GM12891 (cell line): ENCODE measurements at regions not wholly inside any gene's neighbourhood (a gene's known extent, or its start where the extent isn't known, plus 50 kb on each side); places are given as distances from the start of the nearest gene placed in this dataset.

Experiments used
- DNase-seq: peaks from one replicate; pipeline ENCODE4 v3.0.0; 2011; ENCODE audit warnings: low spot score; ENCODE audit not compliant: insufficient read length
- FAIRE-seq: peaks from 2 replicates; lab custom pipeline; 2011; peaks lifted over from hg19 to GRCh38; lab: Jason Lieb, UNC
- PAX5 ChIP-seq: IDR thresholded peaks from 2 replicates; pipeline ENCODE4 v1.6.1; 2011; ENCODE audit warnings: low read length, moderate library complexity, mild to moderate bottlenecking; ENCODE audit not compliant: insufficient read depth, severe bottlenecking
- POLR2A ChIP-seq: IDR thresholded peaks from 2 replicates; pipeline ENCODE4 v1.6.1; 2011; ENCODE audit warnings: low read depth, low read length, control low read depth
- POLR2AphosphoS5 ChIP-seq: IDR thresholded peaks from 2 replicates; pipeline ENCODE4 v1.6.1; 2011; ENCODE audit warnings: low read depth, low read length, control low read depth
- POU2F2 ChIP-seq: IDR thresholded peaks from 2 replicates; pipeline ENCODE4 v1.6.1; 2011; ENCODE audit warnings: low read depth, mild to moderate bottlenecking, control low read depth, low read length, moderate library complexity
- SPI1 ChIP-seq: IDR thresholded peaks from 2 replicates; pipeline ENCODE4 v1.6.1; 2011; ENCODE audit warnings: low read depth, low read length, control low read depth
- TAF1 ChIP-seq: IDR thresholded peaks from 2 replicates; pipeline ENCODE4 v1.6.1; 2011; ENCODE audit warnings: low read depth, low read length, control low read depth

DNA sequence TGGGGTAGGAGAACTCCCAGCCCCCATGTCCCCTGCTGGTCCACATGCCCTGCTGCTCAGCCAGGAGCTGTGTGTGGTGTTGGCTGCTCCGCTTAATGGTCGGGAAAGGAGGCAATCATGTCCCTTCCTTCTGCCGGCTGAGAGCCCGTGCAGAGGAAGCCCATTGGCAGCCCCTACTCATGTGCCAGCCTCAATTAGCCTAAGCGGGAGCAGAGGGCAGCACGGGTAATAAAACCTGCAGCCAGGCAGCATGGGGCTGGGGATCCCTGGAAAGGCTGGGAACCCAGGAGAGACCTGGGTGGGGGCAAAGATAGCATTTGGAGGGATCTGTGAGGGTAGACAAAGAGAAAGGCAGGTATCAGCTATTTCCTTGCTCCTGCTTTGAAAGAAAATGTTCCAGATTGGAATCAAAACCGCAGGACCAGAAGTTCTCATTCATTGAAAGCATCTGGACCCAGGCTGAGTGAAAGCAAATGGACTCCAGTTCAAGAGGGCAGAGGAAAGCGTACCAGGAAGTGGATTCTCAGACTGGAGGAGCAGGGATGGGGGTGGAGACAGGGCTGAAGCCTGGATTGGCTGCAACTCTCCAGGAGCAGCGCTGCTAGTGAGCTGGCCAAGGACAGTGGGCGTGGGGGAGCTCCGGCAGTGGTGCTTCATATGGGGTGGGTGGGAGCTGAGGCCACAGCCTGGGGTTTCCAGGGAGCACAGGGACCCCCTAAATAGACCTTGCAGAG, 103.4 kb upstream of the NECTIN1 start:
- no peak for TF ChIP-seq POLR2AphosphoS5
- TF ChIP-seq PAX5 = no peak
- no peak for TF ChIP-seq SPI1
- no peak for TF ChIP-seq POLR2A
- no peak for TF ChIP-seq TAF1
- TF ChIP-seq POU2F2 = no peak
- no peak for DNase-seq

GRCh38 chr11:119831011-119831410, 102.0 kb upstream of the NECTIN1 start:
- no peak for TF ChIP-seq SPI1
- TF ChIP-seq TAF1 = no peak
- no peak for TF ChIP-seq PAX5
- TF ChIP-seq POLR2A = no peak
- TF ChIP-seq POU2F2 = no peak
- TF ChIP-seq POLR2AphosphoS5 = no peak
- FAIRE-seq (no peak), DNase-seq (no peak)

More for the DNA sequence above, 103.4 kb upstream of the NECTIN1 start:
- no peak for FAIRE-seq

DNA sequence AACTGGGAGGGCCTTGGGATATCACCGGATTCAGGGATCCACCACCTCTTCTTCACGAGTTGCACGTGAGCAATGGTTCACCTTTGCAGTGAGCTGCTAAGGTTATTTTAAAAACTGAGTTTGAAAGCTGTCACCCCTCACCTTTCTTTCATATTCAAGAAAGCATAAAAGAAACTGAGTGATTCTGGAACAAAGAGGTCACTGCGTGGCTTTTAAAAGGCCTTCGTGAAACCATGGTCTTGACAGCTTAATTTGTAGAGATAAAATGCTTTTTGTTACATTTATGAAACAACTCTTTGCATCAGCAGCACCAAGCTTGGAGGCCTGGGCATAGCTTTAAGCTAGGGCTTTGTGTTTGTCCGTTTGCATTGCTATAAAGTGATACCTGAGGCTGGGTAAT, 101.4 kb upstream of the NECTIN1 start:
- DNase-seq (no peak), FAIRE-seq (no peak)
- TF ChIP-seq SPI1 (no peak), PAX5 (no peak), TAF1 (no peak), POLR2AphosphoS5 (no peak), POU2F2 (no peak), POLR2A (no peak)

DNA sequence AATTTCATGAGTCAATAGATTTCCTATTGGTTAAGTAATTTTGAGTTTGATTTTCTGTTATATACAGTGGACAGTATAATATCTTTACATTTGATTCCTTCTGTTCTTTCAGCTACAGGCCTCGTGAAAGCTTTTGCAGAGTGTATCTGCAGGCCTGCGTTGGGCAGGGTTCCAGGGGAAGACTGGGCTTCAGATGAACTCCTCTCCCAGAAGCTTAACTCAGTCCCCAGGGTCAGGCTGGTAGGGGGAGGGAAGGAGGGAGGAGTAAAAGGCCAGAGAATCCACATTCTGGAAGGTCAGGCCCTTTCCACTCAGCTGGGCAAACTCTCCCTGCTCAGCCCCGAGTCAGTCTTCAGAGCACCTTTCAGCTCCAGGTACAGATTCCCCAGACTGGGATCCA, 100.4 kb upstream of the NECTIN1 start:
- FAIRE-seq (no peak), DNase-seq (no peak)
- TF ChIP-seq POLR2A (no peak), SPI1 (no peak), POU2F2 (no peak), TAF1 (no peak), POLR2AphosphoS5 (no peak), PAX5 (no peak)

GRCh38 chr11:119828819-119829218, 99.8 kb upstream of the NECTIN1 start:
- FAIRE-seq = no peak
- TF ChIP-seq POU2F2 (no peak), SPI1 (no peak)
- DNase-seq = no peak

DNA sequence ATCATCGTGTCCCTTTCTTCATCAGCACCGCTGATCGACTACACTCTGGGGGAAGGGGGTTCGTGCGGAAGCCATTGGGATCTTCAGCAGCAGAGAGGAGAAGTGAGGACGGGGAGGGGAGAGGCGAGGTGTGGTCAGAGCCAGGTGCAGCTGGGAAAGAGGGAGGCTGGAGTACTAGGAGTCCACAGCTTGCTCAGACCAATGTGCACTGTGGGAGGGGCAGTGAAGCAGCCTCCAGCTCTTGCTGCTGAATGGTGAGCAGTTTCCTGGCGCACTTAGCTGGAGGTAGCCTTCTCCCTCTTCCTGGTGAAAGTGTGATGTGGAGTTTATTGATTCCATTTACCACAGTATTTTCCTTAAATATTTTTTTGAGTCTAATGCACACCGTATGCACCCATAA, 99.0 kb upstream of the NECTIN1 start:
- FAIRE-seq = no peak
- no peak for TF ChIP-seq PAX5
- no peak for TF ChIP-seq TAF1
- DNase-seq = no peak

DNA sequence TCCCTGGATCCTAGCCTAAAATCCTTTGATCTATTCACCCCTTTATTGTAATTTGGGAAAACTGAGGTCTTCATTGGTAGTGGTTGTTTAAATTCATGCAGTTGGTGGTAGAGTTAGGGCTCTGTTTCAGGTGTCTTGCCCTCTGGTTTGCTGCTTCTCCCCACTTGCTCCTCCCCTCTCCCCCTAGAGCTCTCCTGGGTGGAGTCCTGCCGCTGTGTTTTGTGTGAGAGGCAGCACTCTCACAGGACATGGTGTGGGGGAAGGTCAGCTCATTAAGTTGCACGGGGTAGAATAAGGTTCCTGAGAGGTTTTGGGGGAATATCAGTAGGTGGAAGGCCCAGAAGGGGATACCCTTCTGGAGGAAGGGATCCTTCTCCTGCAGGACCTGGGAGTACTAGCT, 98.1 kb upstream of the NECTIN1 start:
- DNase-seq = no peak
- no peak for TF ChIP-seq POLR2AphosphoS5
- TF ChIP-seq POU2F2 = no peak
- TF ChIP-seq PAX5 = no peak
- no peak for TF ChIP-seq SPI1
- TF ChIP-seq POLR2A = no peak
- TF ChIP-seq TAF1 = no peak
- no peak for FAIRE-seq

DNA sequence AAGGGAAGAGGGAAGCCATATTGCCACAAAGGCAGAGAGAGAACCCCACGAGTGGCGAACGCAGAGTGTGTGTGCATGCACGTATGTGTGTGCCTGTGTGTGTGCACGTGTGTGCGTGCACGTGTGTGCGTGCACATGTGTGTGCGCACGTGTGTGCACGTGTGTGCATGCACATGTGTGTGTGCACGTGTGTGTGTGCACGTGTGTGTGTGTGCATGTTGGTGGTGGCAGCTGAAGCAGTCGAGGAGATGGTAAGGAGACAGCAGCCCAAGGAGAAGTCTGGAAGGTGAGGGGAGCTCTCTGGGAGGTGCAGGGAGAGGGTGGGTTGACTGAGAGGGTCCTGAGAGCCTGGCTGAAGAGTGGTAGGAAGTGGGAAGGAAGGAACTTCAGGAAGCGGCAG, 94.1 kb upstream of the NECTIN1 start:
- TF ChIP-seq POU2F2 (no peak), POLR2AphosphoS5 (no peak), SPI1 (no peak), POLR2A (no peak), PAX5 (no peak), TAF1 (no peak)
- FAIRE-seq (no peak), DNase-seq (no peak)

DNA sequence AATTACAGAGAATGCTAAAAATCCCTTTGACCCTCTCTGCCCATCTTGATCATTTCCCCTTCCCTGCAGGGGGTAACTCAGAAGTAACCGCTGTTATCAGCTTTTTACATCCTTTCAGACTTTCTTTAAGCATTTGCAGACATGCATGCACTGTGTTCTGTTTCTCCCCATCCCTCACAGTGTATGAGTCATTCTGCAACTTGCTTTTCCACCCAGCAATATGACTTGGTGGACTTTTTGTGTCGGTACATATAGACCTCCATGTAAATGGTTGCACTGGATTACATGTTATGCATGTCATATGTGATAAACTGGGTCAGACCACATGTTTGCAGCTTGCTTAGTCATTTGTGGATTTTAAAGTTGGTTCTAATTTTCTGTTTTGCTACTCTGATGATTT, 87.7 kb upstream of the NECTIN1 start:
- no peak for FAIRE-seq
- no peak for TF ChIP-seq POU2F2
- no peak for TF ChIP-seq POLR2AphosphoS5
- no peak for TF ChIP-seq TAF1
- no peak for TF ChIP-seq PAX5
- TF ChIP-seq SPI1 = no peak
- TF ChIP-seq POLR2A = no peak
- DNase-seq = no peak

- DNase-seq (no peak), FAIRE-seq (no peak)
- no peak for TF ChIP-seq TAF1
- TF ChIP-seq POU2F2 = no peak
- no peak for TF ChIP-seq POLR2AphosphoS5
- TF ChIP-seq POLR2A = no peak
- no peak for TF ChIP-seq PAX5
- no peak for TF ChIP-seq SPI1
Measured at GRCh38 chr11:119814766-119815165, 85.8 kb upstream of the NECTIN1 start.
